ENCODE measurements at regions not wholly inside any gene's neighbourhood (a gene's known extent, or its start where the extent isn't known, plus 50 kb on each side); places are given as distances from the start of the nearest gene placed in this dataset.

- TF ChIP-seq CREB1 (IDR thresholded peaks at IDR 0.05) (no peak), CREB1 (CRISPR knock-in tag; IDR thresholded peaks at IDR 0.05) (no peak), ZNF629 (CRISPR knock-in tag; conservative IDR thresholded peaks at IDR 0.05) (no peak), TCF12 (IDR thresholded peaks at IDR 0.05) (no peak), TCF12 (CRISPR knock-in tag; IDR thresholded peaks at IDR 0.05) (no peak), YEATS4 (CRISPR knock-in tag; IDR thresholded peaks at IDR 0.05; ENCODE audit: borderline replicate concordance) (no peak), ZSCAN30 (CRISPR knock-in tag; IDR thresholded peaks at IDR 0.05) (no peak), POLR2AphosphoS2 (IDR thresholded peaks at IDR 0.05; ENCODE audit: low read depth, low read length) (no peak), SUZ12 (IDR thresholded peaks at IDR 0.05; ENCODE audit: low read depth, low read length) (no peak), ZNF792 (CRISPR knock-in tag; IDR thresholded peaks at IDR 0.05) (no peak), SP1 (IDR thresholded peaks at IDR 0.05) (no peak), SP1 (CRISPR knock-in tag; IDR thresholded peaks at IDR 0.05) (no peak), POLR2AphosphoS5 (IDR thresholded peaks at IDR 0.05; ENCODE audit: low read depth, low read length) (no peak), POLR2A (IDR thresholded peaks at IDR 0.05; ENCODE audit: insufficient read depth in 1 of 2, low read depth in 2 of 2, low read length in 2 of 2) (no peak), CBX5 (CRISPR knock-in tag; IDR thresholded peaks at IDR 0.05; ENCODE audit: borderline replicate concordance) (no peak)
Measured at GRCh38 chr3:178088963-178089362, 447.3 kb upstream of the KCNMB2 start.
